ENCODE measurements at regions not wholly inside any gene's neighbourhood (a gene's known extent, or its start where the extent isn't known, plus 50 kb on each side); places are given as distances from the start of the nearest gene placed in this dataset.

DNA sequence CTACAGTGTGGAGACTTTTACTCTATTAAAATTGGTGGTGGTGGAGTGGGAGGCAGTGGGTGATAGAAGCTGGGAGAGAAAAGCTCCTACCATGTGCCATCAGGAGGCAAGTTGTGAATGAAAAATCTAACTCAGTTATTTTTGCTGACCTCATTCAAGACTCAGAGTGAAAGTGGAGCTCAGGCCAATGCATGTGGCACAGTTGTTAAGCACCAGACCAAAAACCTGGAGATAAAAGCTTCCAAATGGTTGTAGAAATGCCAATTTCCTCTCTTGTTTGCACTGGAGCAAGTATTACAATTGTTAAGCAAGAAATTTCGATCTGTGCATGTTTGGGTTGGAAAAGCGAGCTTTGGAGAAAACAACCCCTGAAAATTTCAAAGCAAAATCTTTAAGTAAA, 81.5 kb upstream of the PRICKLE2 start:
- no peak for DNase-seq

GRCh38 chr3:64305731-64306130, 80.5 kb upstream of the PRICKLE2 start:
- no peak for DNase-seq

DNA sequence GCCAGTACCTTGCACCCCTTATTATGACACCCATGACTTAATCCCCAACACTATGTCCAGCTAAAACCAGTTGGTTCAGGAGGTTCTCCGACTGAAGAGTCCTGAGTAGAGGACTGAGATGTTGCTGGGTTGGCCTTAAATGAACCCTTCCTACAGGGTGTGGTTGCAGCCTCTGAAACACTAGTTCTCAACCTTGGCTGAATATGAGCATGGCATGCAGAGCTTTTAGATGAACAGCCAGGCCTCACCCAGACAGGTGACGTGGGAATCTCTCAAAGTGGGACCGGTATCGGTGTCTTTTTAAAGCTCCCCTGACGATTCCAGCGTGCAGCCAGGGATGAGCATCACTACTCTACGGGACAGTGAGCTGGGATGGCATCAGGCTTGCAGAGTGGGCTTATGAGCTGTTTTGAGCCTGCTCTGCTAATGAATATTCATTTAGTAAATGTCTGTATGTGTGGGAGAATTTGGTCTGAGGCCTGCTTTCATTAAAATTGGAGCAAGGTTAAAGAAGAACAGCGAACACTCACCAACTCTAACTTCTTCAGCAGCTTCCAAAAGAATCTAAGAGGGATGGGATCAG, 79.7 kb upstream of the PRICKLE2 start:
- DNase-seq = no peak

DNA sequence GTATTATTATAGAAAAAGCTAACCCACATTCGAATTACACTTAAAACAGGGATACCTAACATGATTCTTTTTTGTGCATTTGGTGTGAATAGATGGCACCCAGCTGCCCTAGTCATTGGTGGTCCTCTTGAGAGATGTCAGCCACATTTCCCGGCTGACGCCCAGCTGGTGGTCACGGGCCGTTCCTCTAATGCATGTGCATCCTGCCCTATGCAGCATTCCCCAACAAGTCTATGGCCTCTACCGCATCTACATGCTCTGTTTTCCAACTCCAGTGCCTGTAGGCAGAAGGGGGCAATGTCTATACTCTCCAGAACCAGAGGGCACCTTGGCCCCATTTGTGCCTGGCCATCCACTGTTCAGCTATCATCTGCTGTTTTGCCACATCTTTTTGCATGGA, 78.6 kb upstream of the PRICKLE2 start:
- no peak for DNase-seq

DNA sequence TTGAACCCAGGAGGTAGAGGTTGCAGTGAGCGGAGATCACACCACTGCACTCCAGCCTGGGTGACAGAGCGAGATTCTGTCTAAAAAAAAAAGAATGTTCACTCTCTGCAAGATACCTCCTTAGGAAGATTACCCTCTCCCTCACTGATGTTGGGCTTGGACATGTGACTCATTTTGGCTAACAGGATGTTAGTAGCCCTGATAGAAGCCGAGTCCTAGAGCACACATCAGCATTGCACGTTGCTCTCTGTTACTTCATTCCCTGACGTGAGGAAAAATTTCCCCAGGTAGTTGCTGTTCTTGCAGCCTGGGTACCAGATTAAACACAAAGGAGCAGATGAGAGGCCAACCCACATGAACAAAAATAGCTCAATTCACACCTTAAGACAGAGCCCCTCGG, 78.1 kb upstream of the PRICKLE2 start:
- no peak for DNase-seq

GRCh38 chr3:64301476-64301875, 76.2 kb upstream of the PRICKLE2 start:
- DNase-seq = no peak

DNA sequence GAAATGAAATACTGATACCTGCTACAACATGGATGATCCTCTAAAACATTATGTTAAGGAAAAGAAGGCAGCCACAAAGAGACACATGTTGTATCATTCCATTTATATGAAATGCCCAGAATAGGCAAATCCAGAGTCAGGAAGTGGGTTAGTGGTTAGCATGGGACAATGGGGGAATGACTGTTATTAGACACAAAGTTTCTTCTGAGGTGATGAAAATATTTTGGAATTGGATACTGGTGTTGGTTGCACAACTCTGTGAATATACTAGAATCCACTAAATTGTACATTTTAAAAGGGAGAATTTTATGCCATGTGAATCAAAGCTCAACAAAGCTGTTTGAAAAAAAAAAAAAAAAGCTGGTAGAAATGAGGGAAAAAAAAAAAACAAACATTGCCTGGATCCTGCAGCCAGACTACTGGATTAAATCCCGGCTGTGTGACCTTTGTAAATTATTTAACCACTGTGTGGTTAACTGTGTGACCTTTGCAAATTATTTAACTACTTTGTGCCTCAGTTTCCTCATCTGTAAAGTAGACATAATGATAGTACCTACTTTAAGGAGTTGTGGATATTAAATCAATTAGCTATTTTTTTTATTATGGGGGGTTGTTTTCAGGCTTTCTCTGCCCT, 75.6 kb upstream of the PRICKLE2 start:
- DNase-seq = no peak

DNA sequence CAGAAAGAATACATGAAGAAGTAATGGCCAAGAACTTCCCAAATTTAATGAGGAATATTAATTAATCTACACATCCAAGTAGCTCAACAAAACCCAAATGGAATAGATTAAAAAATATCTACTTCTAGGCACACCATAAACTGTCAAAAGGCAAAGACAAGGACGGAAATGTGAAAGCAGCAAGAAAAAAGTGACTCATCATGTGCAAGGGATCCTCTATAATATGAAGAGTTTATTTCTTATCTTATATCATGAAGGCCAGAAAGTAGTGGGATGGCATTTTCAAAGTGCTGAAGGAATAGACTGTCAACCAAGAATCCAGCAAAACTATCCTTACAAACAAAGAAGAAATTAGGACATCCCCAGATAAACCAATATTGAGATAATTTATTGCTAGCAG, 73.9 kb upstream of the PRICKLE2 start:
- DNase-seq = no peak

GRCh38 chr3:64297563-64297962, 72.3 kb upstream of the PRICKLE2 start:
- no peak for DNase-seq

DNA sequence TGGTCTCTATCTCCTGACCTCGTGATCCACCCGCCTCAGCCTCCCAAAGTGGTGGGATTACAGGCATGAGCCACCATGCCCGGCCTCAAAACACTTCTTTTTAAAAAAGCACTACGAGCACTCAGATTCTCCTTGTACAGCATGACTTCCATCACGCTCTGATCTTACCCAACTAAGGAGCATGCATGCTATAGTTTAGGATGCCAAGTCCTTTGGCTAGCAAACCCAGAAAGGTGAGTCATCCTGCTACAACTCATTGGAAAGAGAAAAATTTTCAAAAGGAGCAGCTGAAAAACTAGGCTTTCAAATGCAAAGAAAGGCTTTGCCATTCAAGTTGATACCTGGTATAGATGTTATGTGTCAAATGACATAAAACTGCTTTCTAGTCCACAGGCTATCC, 70.3 kb upstream of the PRICKLE2 start:
- no peak for DNase-seq

GRCh38 chr3:64294771-64295170, 69.5 kb upstream of the PRICKLE2 start:
- DNase-seq = no peak

- DNase-seq = no peak
Observed at GRCh38 chr3:64293121-64293520, 67.9 kb upstream of the PRICKLE2 start.

DNA sequence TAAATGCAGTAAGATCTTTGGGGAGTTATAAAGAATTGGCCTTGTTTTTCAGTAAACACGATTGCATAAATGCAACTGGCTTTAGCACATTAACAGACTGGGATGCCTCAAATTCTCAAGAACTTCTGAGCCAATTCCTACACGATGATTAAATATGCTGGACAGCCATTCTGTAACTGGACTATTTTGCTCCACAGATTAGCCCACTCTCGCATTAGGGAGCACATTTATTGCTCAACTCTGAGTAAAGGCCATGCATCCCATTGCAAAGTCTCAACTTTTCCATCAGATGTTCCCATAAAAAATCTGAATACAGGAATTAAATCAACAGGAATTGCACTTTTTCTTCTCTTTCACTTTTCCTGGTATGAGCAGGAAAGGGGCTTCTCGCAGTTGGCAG, 66.7 kb upstream of the PRICKLE2 start:
- no peak for DNase-seq

DNA sequence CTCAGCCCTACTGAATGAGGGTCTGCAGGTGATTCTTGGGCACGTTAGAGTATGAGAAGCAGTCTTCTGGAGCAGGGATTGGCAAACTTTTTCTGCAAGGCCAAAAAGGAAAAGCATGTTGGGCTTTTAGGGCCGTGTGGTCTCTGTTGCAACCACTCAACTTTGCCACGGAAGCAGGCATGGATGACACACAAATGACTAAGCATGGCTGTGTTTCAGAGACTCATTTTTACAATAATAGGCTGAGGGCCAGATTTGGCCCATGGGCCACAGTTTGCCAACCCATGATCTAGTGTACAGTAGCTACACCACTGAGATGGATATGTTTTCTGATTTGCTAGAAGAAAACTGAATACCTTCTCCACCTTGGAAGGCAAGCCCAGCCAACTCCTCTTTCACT, 66.1 kb upstream of the PRICKLE2 start:
- DNase-seq = no peak

- no peak for DNase-seq
Observed at GRCh38 chr3:64290864-64291263, 65.6 kb upstream of the PRICKLE2 start.

- DNase-seq = no peak
Observed at GRCh38 chr3:64290161-64290560, 64.9 kb upstream of the PRICKLE2 start.

DNA sequence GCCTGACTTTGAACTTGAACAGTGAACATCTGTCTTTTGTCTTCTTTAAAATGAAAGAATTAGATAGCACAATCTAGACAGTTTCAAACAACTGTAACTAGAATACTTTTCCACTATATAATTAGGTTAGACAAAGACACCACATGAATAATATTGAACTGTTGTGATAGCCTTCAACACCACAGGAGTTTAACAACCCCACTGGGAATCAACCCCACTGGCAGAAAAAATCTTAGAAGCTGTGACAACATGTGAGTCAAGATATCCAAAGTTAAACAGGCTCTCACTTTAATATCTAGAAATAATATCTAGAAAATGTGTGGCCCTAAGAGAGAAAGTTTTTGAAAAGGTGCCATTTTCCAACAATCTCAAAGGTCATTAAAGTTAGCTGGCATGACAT, 64.4 kb upstream of the PRICKLE2 start:
- DNase-seq = no peak

DNA sequence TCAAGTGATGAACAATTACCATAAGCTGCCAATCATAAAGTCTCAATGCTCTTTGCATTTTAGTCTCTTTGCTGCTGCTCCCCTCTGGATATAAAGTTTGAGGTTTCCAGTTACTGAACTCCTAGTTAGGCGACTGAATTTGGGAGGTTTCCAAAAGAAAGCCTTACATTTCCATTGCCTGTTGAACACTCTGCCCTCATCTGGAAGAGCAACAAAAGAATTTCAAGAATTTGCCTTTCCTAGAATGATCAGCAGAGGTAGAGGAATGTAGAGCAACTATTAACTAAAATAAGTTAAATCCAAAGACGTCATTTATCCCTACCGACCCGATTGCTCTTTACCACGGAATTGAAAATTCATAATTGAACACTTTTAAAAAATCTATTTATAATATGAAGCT, 53.4 kb upstream of the PRICKLE2 start:
- DNase-seq = no peak

- DNase-seq = no peak
Observed at GRCh38 chr3:64276131-64276530, 50.9 kb upstream of the PRICKLE2 start.
